ENCODE measurements at regions not wholly inside any gene's neighbourhood (a gene's known extent, or its start where the extent isn't known, plus 50 kb on each side); places are given as distances from the start of the nearest gene placed in this dataset.

DNA sequence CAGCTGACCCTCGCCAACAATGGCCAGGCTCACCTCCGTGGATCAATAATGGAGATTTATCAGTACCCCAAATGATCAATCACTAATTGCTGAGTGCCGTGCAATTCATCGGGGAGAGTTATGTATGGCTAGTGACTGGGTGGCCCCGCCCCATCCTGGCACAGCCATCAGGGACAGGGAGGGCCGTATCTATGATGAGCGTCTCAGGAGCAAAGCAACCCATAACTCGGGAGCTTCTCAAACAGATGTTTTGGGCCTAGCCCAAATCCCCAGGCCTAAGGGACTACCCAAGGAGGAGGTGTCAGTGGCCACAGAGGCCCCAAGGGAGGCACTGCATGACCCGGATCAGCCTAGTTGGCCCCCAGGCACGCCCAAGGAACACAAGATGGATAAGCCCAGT lies 180.0 kb upstream of the LINGO1 start:
- POLR2A ChIA-PET: no interaction called here

DNA sequence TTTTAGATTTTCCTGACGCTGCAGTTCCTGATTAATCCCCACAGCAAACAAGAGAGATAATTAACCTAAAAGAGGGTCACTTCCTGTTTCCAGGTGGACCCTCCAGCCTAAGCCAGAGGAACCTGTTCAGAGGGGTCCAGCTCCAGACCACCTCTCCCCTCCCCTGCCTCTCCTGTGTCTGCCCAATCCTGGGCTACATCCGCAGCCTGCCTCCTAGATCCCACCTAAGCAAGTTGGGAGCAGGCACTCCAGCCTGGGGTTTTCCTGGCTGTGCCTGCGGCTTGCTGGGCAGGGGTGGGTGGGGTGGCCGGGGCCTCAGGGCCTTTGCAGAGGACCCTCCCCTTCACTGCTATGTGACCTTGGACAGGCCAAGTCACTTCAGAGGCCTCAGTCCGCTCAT lies 178.6 kb upstream of the LINGO1 start:
- Histone ChIP-seq H3K36me3 (ENCODE audit: control insufficient read depth in 2 of 2, extremely low read depth in 1 of 2, insufficient read depth in 1 of 2, low read length in 1 of 2) (no peaks in the 10 kb centered on the region), H3K27me3 (replicated peaks in 1 of 2; ENCODE audit: control insufficient read depth in 2 of 2, extremely low read depth in 1 of 2, insufficient read depth in 2 of 2, low read length in 1 of 2) (peaks cover 0 to 25% of the 10 kb centered on the region in 2 experiments), H3K4me1 (ENCODE audit: control insufficient read depth in 1 of 2, extremely low read depth in 1 of 2, insufficient read depth in 2 of 2, low read length in 2 of 2) (no peaks in the 10 kb centered on the region), H3K4me3 (ENCODE audit: control insufficient read depth in 1 of 2, extremely low read depth in 1 of 2, low read length in 1 of 2) (no peak overlapping the region), H3K9me3 (no peaks in the 10 kb centered on the region), H3K27ac (ENCODE audit: low read length) (no peak overlapping the region)
- no peaks in the 10 kb centered on the region for H3K36me3 Mint-ChIP-seq
- no peak overlapping the region for H3K4me3 Mint-ChIP-seq
- ChIA-PET CTCF (interaction anchor here in 1 of 2 donors (0.6 kb wide), 1 partner anchor 138 kb away, joined by 3 read pairs; no protein-coding TSS in a partner anchor), POLR2A (no interaction called here)
- peaks cover 10% of the 10 kb centered on the region in 2 donors for H3K27me3 Mint-ChIP-seq
- H3K4me1 Mint-ChIP-seq: no peaks in the 10 kb centered on the region
- ATAC-seq (replicated peaks in 1 of 4): no peak
- WGBS (ENCODE audit: insufficient coverage): 36% methylated on average over 2 of the region's 5 CpGs
- no peak overlapping the region for H3K27ac Mint-ChIP-seq
- no peak for DNase-seq
- H3K9me3 Mint-ChIP-seq: no peaks in the 10 kb centered on the region

More for the DNA sequence above, 180.0 kb upstream of the LINGO1 start:
- WGBS (ENCODE audit: insufficient coverage): 83% methylated on average over 5 of the region's 10 CpGs
- Mint-ChIP-seq H3K9me3 (no peaks in the 10 kb centered on the region), H3K27ac (no peak overlapping the region), H3K27me3 (peaks cover 17 to 21% of the 10 kb centered on the region in 2 donors), H3K36me3 (no peaks in the 10 kb centered on the region), H3K4me3 (no peak overlapping the region), H3K4me1 (peaks cover 0 to 2% (median under 1%) of the 10 kb centered on the region in 3 donors)
- no peaks in the 10 kb centered on the region for H3K9me3 ChIP-seq
- H3K27me3 ChIP-seq (replicated peaks in 1 of 2; ENCODE audit: control insufficient read depth in 2 of 2, extremely low read depth in 1 of 2, insufficient read depth in 2 of 2, low read length in 1 of 2): peaks cover 0 to 33% of the 10 kb centered on the region in 2 experiments
- H3K36me3 ChIP-seq (ENCODE audit: control insufficient read depth in 2 of 2, extremely low read depth in 1 of 2, insufficient read depth in 1 of 2, low read length in 1 of 2): no peaks in the 10 kb centered on the region
- no peak overlapping the region for H3K4me3 ChIP-seq (ENCODE audit: control insufficient read depth in 1 of 2, extremely low read depth in 1 of 2, low read length in 1 of 2)
- no peaks in the 10 kb centered on the region for H3K4me1 ChIP-seq (ENCODE audit: control insufficient read depth in 1 of 2, extremely low read depth in 1 of 2, insufficient read depth in 2 of 2, low read length in 2 of 2)
- CTCF ChIA-PET: no interaction called here
- H3K27ac ChIP-seq (ENCODE audit: low read length): no peak overlapping the region
- no peak for ATAC-seq (replicated peaks in 1 of 4)
- no peak for DNase-seq

DNA sequence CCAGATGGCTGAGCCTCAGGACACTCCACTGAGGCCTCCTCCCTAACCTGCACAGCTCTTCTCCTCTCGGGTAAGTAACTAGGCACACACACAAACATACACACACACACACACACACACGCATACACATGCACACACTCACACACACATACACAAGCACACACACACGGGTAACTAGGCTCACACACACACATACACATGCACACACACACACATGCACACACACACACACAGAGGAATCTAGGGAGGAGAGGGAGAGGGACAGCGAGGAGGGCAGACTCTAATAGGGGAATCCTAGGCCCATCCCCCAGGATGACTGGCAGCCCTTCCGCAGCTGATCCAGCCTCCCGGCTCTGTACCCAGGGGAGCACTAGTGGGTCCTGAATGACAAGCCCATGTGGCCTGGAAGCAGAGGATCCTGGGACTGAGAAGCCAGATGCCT lies 177.4 kb upstream of the LINGO1 start:
- DNase-seq: no peak
- Mint-ChIP-seq H3K27ac (no peak overlapping the region), H3K4me3 (no peak overlapping the region), H3K27me3 (peaks cover 0 to under 1% of the 10 kb centered on the region in 2 donors), H3K4me1 (no peaks in the 10 kb centered on the region), H3K36me3 (no peaks in the 10 kb centered on the region), H3K9me3 (no peaks in the 10 kb centered on the region)
- no peak for ATAC-seq (replicated peaks in 1 of 4)
- Histone ChIP-seq H3K27me3 (replicated peaks in 1 of 2; ENCODE audit: control insufficient read depth in 2 of 2, extremely low read depth in 1 of 2, insufficient read depth in 2 of 2, low read length in 1 of 2) (peaks cover 0 to 21% of the 10 kb centered on the region in 2 experiments), H3K27ac (ENCODE audit: low read length) (no peak overlapping the region), H3K4me3 (ENCODE audit: control insufficient read depth in 1 of 2, extremely low read depth in 1 of 2, low read length in 1 of 2) (no peak overlapping the region), H3K9me3 (no peaks in the 10 kb centered on the region), H3K36me3 (ENCODE audit: control insufficient read depth in 2 of 2, extremely low read depth in 1 of 2, insufficient read depth in 1 of 2, low read length in 1 of 2) (no peaks in the 10 kb centered on the region), H3K4me1 (ENCODE audit: control insufficient read depth in 1 of 2, extremely low read depth in 1 of 2, insufficient read depth in 2 of 2, low read length in 2 of 2) (no peaks in the 10 kb centered on the region)
- WGBS (ENCODE audit: insufficient coverage): 92% methylated on average over 4 of the region's 6 CpGs
- CTCF ChIA-PET: no interaction called here
- POLR2A ChIA-PET: no interaction called here

DNA sequence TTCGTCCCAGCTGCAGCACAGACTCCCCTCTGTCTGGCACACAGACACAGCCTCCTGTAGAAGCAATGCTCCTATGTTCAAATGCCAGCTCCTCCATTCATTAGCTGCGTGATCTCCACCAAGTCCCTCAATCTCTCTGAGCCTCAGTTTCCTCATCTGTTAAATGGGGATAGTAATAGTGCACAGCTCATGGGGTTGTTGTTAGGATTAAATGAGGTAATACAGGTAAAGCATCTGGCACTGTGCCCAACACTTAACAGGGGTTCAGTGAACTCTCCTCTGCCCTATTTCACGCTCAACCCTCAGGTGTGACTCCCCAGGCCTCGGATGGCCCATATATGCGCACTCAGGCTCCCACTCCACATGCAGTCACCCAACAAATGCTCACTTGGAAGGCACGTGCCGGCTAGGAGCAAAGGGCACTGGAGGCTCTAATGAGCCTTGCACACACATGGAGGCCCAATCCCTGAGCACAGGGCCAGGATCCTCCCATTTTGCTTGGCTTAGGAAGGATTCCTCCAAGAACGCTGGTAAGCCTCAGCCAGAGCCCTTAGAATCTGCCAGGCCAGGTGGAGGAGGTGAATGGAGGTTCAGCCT lies 176.0 kb upstream of the LINGO1 start:
- Histone ChIP-seq H3K4me3 (ENCODE audit: control insufficient read depth in 1 of 2, extremely low read depth in 1 of 2, low read length in 1 of 2) (no peak overlapping the region), H3K27me3 (replicated peaks in 1 of 2; ENCODE audit: control insufficient read depth in 2 of 2, extremely low read depth in 1 of 2, insufficient read depth in 2 of 2, low read length in 1 of 2) (peaks cover 0 to 26% of the 10 kb centered on the region in 2 experiments), H3K36me3 (ENCODE audit: control insufficient read depth in 2 of 2, extremely low read depth in 1 of 2, insufficient read depth in 1 of 2, low read length in 1 of 2) (no peaks in the 10 kb centered on the region), H3K9me3 (no peaks in the 10 kb centered on the region), H3K27ac (ENCODE audit: low read length) (no peak overlapping the region), H3K4me1 (ENCODE audit: control insufficient read depth in 1 of 2, extremely low read depth in 1 of 2, insufficient read depth in 2 of 2, low read length in 2 of 2) (no peaks in the 10 kb centered on the region)
- no peaks in the 10 kb centered on the region for H3K36me3 Mint-ChIP-seq
- no peaks in the 10 kb centered on the region for H3K4me1 Mint-ChIP-seq
- no peak overlapping the region for H3K4me3 Mint-ChIP-seq
- no peaks in the 10 kb centered on the region for H3K9me3 Mint-ChIP-seq
- no peak for DNase-seq
- no peaks in the 10 kb centered on the region for H3K27me3 Mint-ChIP-seq
- ChIA-PET POLR2A (no interaction called here), CTCF (no interaction called here)
- ATAC-seq (replicated peaks in 1 of 4): no peak
- WGBS (ENCODE audit: insufficient coverage): 81% methylated on average over 5 of the region's 8 CpGs
- no peak overlapping the region for H3K27ac Mint-ChIP-seq

DNA sequence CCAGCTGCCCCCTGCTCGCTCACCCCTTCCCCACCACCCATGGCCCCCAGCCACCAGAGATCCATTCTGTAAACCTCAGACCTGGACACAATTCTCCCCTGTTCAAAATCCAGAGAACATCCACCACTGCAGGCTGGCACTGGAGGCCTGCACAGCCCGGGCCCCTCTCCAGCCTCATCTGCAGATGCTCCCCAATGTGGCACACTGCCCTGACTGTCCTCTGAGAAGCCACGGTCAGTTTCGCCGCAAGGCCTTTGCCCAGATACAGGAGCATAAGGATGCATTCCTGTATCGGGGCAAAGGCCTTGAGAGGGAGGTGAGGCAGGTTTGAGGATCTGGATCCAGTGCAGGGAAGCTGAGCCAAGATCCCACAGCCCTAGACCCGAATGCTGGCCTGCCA lies 175.4 kb upstream of the LINGO1 start:
- Mint-ChIP-seq H3K27me3 (no peaks in the 10 kb centered on the region), H3K9me3 (no peaks in the 10 kb centered on the region), H3K27ac (no peak overlapping the region), H3K36me3 (no peaks in the 10 kb centered on the region), H3K4me1 (no peaks in the 10 kb centered on the region), H3K4me3 (no peak overlapping the region)
- Histone ChIP-seq H3K9me3 (no peaks in the 10 kb centered on the region), H3K4me1 (ENCODE audit: control insufficient read depth in 1 of 2, extremely low read depth in 1 of 2, insufficient read depth in 2 of 2, low read length in 2 of 2) (no peaks in the 10 kb centered on the region), H3K36me3 (ENCODE audit: control insufficient read depth in 2 of 2, extremely low read depth in 1 of 2, insufficient read depth in 1 of 2, low read length in 1 of 2) (no peaks in the 10 kb centered on the region), H3K27me3 (replicated peaks in 1 of 2; ENCODE audit: control insufficient read depth in 2 of 2, extremely low read depth in 1 of 2, insufficient read depth in 2 of 2, low read length in 1 of 2) (peaks cover 0 to 26% of the 10 kb centered on the region in 2 experiments), H3K27ac (ENCODE audit: low read length) (no peak overlapping the region), H3K4me3 (ENCODE audit: control insufficient read depth in 1 of 2, extremely low read depth in 1 of 2, low read length in 1 of 2) (no peak overlapping the region)
- 78% methylated on average over 3 of the region's 7 CpGs for WGBS (ENCODE audit: insufficient coverage)
- ATAC-seq (replicated peaks in 1 of 4): no peak
- DNase-seq: no peak
- POLR2A ChIA-PET: no interaction called here
- CTCF ChIA-PET: no interaction called here

DNA sequence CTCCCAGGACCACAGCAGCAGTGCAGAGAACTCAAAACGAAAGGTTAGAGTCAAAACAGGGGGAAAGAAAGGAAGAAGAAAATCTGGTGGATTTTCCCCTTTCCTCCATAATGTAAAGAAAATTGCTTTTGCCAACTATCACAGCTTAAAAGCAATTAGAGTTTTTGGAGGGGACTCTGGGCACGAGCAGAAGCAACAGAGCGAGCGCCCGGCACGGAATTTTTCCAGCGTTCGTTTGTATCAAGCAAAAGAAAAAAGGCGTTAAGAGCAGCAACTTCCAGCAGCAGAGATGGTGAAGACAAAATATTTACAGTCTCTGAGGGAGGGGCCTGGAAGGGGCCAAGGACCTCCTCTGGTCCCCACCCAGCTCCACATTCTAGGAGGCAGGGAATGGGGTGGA lies 174.9 kb upstream of the LINGO1 start:
- no peak for DNase-seq
- WGBS (ENCODE audit: insufficient coverage): 80% methylated on average over 2 of the region's 9 CpGs
- H3K36me3 Mint-ChIP-seq: no peaks in the 10 kb centered on the region
- ChIA-PET POLR2A (no interaction called here), CTCF (no interaction called here)
- no peak overlapping the region for H3K27ac Mint-ChIP-seq
- Histone ChIP-seq H3K4me1 (ENCODE audit: control insufficient read depth in 1 of 2, extremely low read depth in 1 of 2, insufficient read depth in 2 of 2, low read length in 2 of 2) (no peaks in the 10 kb centered on the region), H3K9me3 (no peaks in the 10 kb centered on the region), H3K4me3 (ENCODE audit: control insufficient read depth in 1 of 2, extremely low read depth in 1 of 2, low read length in 1 of 2) (no peak overlapping the region), H3K36me3 (ENCODE audit: control insufficient read depth in 2 of 2, extremely low read depth in 1 of 2, insufficient read depth in 1 of 2, low read length in 1 of 2) (no peaks in the 10 kb centered on the region), H3K27me3 (replicated peaks in 1 of 2; ENCODE audit: control insufficient read depth in 2 of 2, extremely low read depth in 1 of 2, insufficient read depth in 2 of 2, low read length in 1 of 2) (peaks cover 0 to 23% of the 10 kb centered on the region in 2 experiments), H3K27ac (ENCODE audit: low read length) (no peak overlapping the region)
- no peak overlapping the region for H3K4me3 Mint-ChIP-seq
- no peaks in the 10 kb centered on the region for H3K9me3 Mint-ChIP-seq
- H3K27me3 Mint-ChIP-seq: no peaks in the 10 kb centered on the region
- no peak for ATAC-seq (replicated peaks in 1 of 4)
- no peaks in the 10 kb centered on the region for H3K4me1 Mint-ChIP-seq

DNA sequence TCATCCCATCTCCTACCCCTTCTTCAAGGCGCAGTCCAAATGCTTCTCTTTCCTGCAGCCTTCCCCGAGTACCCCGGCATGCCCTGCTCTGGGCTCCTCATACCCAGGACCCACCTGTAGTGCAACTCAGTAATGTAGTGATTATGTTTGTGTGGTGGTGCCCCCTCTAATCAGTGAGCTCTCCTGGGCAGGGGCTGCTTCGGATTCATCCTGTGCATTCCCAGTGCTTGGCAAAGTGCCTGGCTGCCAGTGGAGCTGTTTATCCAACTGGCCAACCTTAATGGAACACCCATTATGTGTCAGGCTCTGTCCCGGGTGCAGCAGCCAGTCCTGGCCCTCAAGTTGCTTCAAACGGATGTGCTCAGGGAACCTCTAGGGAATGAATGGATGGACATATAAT lies 174.4 kb upstream of the LINGO1 start:
- CTCF ChIA-PET: no interaction called here
- H3K9me3 ChIP-seq: no peaks in the 10 kb centered on the region
- Mint-ChIP-seq H3K4me1 (no peaks in the 10 kb centered on the region), H3K27ac (no peak overlapping the region), H3K9me3 (no peaks in the 10 kb centered on the region), H3K27me3 (no peaks in the 10 kb centered on the region), H3K4me3 (no peak overlapping the region), H3K36me3 (no peaks in the 10 kb centered on the region)
- no peak overlapping the region for H3K27ac ChIP-seq (ENCODE audit: low read length)
- DNase-seq (no peak), ATAC-seq (replicated peaks in 1 of 4) (no peak)
- no peaks in the 10 kb centered on the region for H3K4me1 ChIP-seq (ENCODE audit: control insufficient read depth in 1 of 2, extremely low read depth in 1 of 2, insufficient read depth in 2 of 2, low read length in 2 of 2)
- POLR2A ChIA-PET: no interaction called here
- H3K4me3 ChIP-seq (ENCODE audit: control insufficient read depth in 1 of 2, extremely low read depth in 1 of 2, low read length in 1 of 2): no peak overlapping the region
- H3K36me3 ChIP-seq (ENCODE audit: control insufficient read depth in 2 of 2, extremely low read depth in 1 of 2, insufficient read depth in 1 of 2, low read length in 1 of 2): no peaks in the 10 kb centered on the region
- H3K27me3 ChIP-seq (replicated peaks in 1 of 2; ENCODE audit: control insufficient read depth in 2 of 2, extremely low read depth in 1 of 2, insufficient read depth in 2 of 2, low read length in 1 of 2): peaks cover 0 to 23% of the 10 kb centered on the region in 2 experiments
- 87% methylated on average over 3 of the region's 6 CpGs for WGBS (ENCODE audit: insufficient coverage)

All from T-cell (primary cell).